GM23338 (cell line): ENCODE measurements at regions not wholly inside any gene's neighbourhood (a gene's known extent, or its start where the extent isn't known, plus 50 kb on each side); places are given as distances from the start of the nearest gene placed in this dataset.

ENCODE experiments used
- ATAC-seq: fragments of 200-7000 bp; cut with Tn5 transposase; 3 replicates; pipeline ENCODE4 v1.9.1; 2020
- DNase-seq: peaks from one replicate; pipeline ENCODE4 v3.0.0-alpha.2; 2015; ENCODE audit warnings: low spot score
- H2AFZ ChIP-seq: fragments of 200-600 bp; sonication (generic); 2 replicates; pipeline ENCODE4 v1.8.0; 2016; ENCODE audit warnings: antibody characterized with exemption, mild to moderate bottlenecking, moderate library complexity
- H3F3A ChIP-seq: fragments of 200-600 bp; sonication (generic); replicated peaks from 2 replicates; pipeline ENCODE4 v1.8.0; 2017; ENCODE audit warnings: antibody characterized with exemption, mixed run types, low read depth
- H3K27ac ChIP-seq: fragments of 200-600 bp; sonication (generic); 2 replicates; pipeline ENCODE4 v1.6.1; 2016; ENCODE audit warnings: low read depth
- H3K27me3 ChIP-seq: fragments of 200-600 bp; sonication (generic); 2 replicates; pipeline ENCODE4 v1.8.0; 2016; ENCODE audit warnings: mild to moderate bottlenecking, mixed run types, moderate library complexity; ENCODE audit not compliant: insufficient read depth
- H3K36me3 ChIP-seq: fragments of 200-600 bp; sonication (generic); 2 replicates; pipeline ENCODE4 v1.8.0; 2016; ENCODE audit warnings: mild to moderate bottlenecking; ENCODE audit not compliant: insufficient read depth
- H3K4me1 ChIP-seq: fragments of 200-600 bp; sonication (generic); 2 replicates; pipeline ENCODE4 v1.8.0; 2016; ENCODE audit warnings: mild to moderate bottlenecking, moderate library complexity; ENCODE audit not compliant: insufficient read depth
- H3K4me2 ChIP-seq: fragments of 200-600 bp; sonication (generic); 2 replicates; pipeline ENCODE4 v1.7.1; 2017; ENCODE audit warnings: mixed run types
- H3K4me3 ChIP-seq: fragments of 200-600 bp; sonication (generic); 2 replicates; pipeline ENCODE4 v1.6.1; 2016; ENCODE audit warnings: mixed run types
- H3K79me2 ChIP-seq: fragments of 200-600 bp; sonication (generic); replicated peaks from 2 replicates; pipeline ENCODE4 v1.8.0; 2017; ENCODE audit warnings: mild to moderate bottlenecking; ENCODE audit not compliant: insufficient read depth
- H3K9me2 ChIP-seq: fragments of 200-600 bp; sonication (generic); 2 replicates; pipeline ENCODE4 v1.8.0; 2017; ENCODE audit not compliant: insufficient read depth
- H4K20me1 ChIP-seq: fragments of 200-600 bp; sonication (generic); replicated peaks from 2 replicates; pipeline ENCODE4 v1.8.0; 2017; ENCODE audit warnings: mild to moderate bottlenecking; ENCODE audit not compliant: insufficient read depth
- H3K27ac Mint-ChIP-seq: 2 replicates; pipeline ENCODE4 v1.8.0; 2020; ENCODE audit warnings: inconsistent platforms, mild to moderate bottlenecking, moderate library complexity, mixed read lengths
- H3K27me3 Mint-ChIP-seq: 3 replicates; pipeline ENCODE4 v1.8.0; 2022; ENCODE audit warnings: low read depth, mild to moderate bottlenecking, moderate library complexity, mixed read lengths, inconsistent platforms; ENCODE audit not compliant: insufficient read depth, poor library complexity
- H3K36me3 Mint-ChIP-seq: 3 replicates; pipeline ENCODE4 v1.8.0; 2021; ENCODE audit warnings: low read depth, mild to moderate bottlenecking, inconsistent platforms, moderate library complexity, mixed read lengths
- H3K4me1 Mint-ChIP-seq: 3 replicates; pipeline ENCODE4 v1.8.0; 2020; ENCODE audit warnings: mild to moderate bottlenecking, inconsistent platforms, mixed read lengths
- H3K4me3 Mint-ChIP-seq: 3 replicates; pipeline ENCODE4 v1.8.0; 2021; ENCODE audit warnings: moderate library complexity, mild to moderate bottlenecking, inconsistent platforms, mixed read lengths
- H3K9me3 Mint-ChIP-seq: 3 replicates; pipeline ENCODE4 v1.8.0; 2020; ENCODE audit warnings: moderate library complexity, mild to moderate bottlenecking, inconsistent platforms, mixed read lengths
- CREB1 ChIP-seq: fragments of 250-450 bp; sonication (Bioruptor Pico); IDR thresholded peaks from 2 replicates; pipeline ENCODE4 v1.5.0; 2020; ENCODE audit warnings: low read depth, mild to moderate bottlenecking, moderate library complexity
- CTCF ChIP-seq, 2 experiments: fragments of 200-600 bp in 1 of 2; sonication (generic) in 1 of 2; conservative IDR thresholded peaks; 2 replicates each; pipeline versions ENCODE4 v1.5.1 to v1.6.1; 2016 to 2017; ENCODE audit warnings: antibody characterized with exemption in 2 of 2, low read depth in 2 of 2, mild to moderate bottlenecking in 2 of 2, moderate library complexity in 1 of 2
- ETS1 ChIP-seq: IDR thresholded peaks from 2 replicates; pipeline ENCODE4 v1.6.1; 2016; ENCODE audit warnings: antibody characterized with exemption
- EZH2 ChIP-seq: fragments of 200-600 bp; sonication (generic); IDR thresholded peaks from one replicate; pipeline ENCODE4 v1.8.0; 2017; ENCODE audit warnings: antibody characterized with exemption, mild to moderate bottlenecking, low read depth; ENCODE audit not compliant: unreplicated experiment
- EZH2phosphoT487 ChIP-seq: fragments of 200-600 bp; sonication (generic); IDR thresholded peaks from one replicate; pipeline ENCODE4 v1.8.1; 2018; ENCODE audit warnings: antibody characterized with exemption; ENCODE audit not compliant: unreplicated experiment
- JUNB ChIP-seq: IDR thresholded peaks from one replicate; pipeline ENCODE4 v1.6.1; 2016; ENCODE audit warnings: antibody characterized with exemption; ENCODE audit not compliant: unreplicated experiment
- NANOG ChIP-seq: IDR thresholded peaks from 2 replicates; pipeline ENCODE4 v1.6.1; 2016; ENCODE audit warnings: antibody characterized with exemption, borderline replicate concordance
- POLR2AphosphoS5 ChIP-seq: IDR thresholded peaks from 2 replicates; pipeline ENCODE4 v1.6.1; 2016; ENCODE audit warnings: antibody characterized with exemption, low read depth
- STAT1 ChIP-seq: IDR thresholded peaks from one replicate; pipeline ENCODE4 v1.6.1; 2016; ENCODE audit warnings: antibody characterized with exemption; ENCODE audit not compliant: unreplicated experiment
- ZNF114 ChIP-seq: fragments of 250-450 bp; sonication (Bioruptor Pico); IDR thresholded peaks from 2 replicates; pipeline ENCODE4 v1.5.0; 2020; ENCODE audit warnings: mild to moderate bottlenecking, moderate library complexity
- ZNF331 ChIP-seq: fragments of 250-450 bp; sonication (Bioruptor Pico); IDR thresholded peaks from 2 replicates; pipeline ENCODE4 v1.5.0; 2020; ENCODE audit warnings: low read depth, mild to moderate bottlenecking, moderate library complexity
- ZNF462 ChIP-seq: fragments of 250-450 bp; sonication (Bioruptor Pico); IDR thresholded peaks from 2 replicates; pipeline ENCODE4 v1.5.0; 2020; ENCODE audit warnings: mild to moderate bottlenecking, moderate library complexity

- H3K4me3 Mint-ChIP-seq: no peak overlapping the region
- 0 out of 3 replicates have a peak, but pooled peaks cover 2% of the 10 kb centered on the region for H3K36me3 Mint-ChIP-seq
- Histone ChIP-seq H3K27ac (no peak overlapping the region), H3K4me2 (no peak overlapping the region), H3K4me3 (no peak overlapping the region), H4K20me1 (no peaks in the 10 kb centered on the region), H3F3A (no peaks in the 10 kb centered on the region), H3K4me1 (no peaks in the 10 kb centered on the region), H2AFZ (no peak overlapping the region), H3K79me2 (no peaks in the 10 kb centered on the region), H3K36me3 (no peaks in the 10 kb centered on the region), H3K27me3 (no peaks in the 10 kb centered on the region), H3K9me2 (no peaks in the 10 kb centered on the region)
- peaks cover 7% of the 10 kb centered on the region; the same call in 2 of the 3 replicates for H3K9me3 Mint-ChIP-seq
- no peaks in the 10 kb centered on the region for H3K4me1 Mint-ChIP-seq
- TF ChIP-seq STAT1 (no peak), CTCF (conservative IDR thresholded peaks at IDR 0.05; ENCODE audit: low read depth in 2 of 2) (no peak), JUNB (no peak), CREB1 (no peak), POLR2AphosphoS5 (no peak)
- H3K27ac Mint-ChIP-seq: no peak overlapping the region
- DNase-seq: no peak
- H3K27me3 Mint-ChIP-seq: no peaks in the 10 kb centered on the region
- ATAC-seq: no peak
These were observed 623.3 kb upstream of the LRRTM4 start for GRCh38 chr2:78145395-78145996.

GRCh38 chr2:78145997-78146722, 624.0 kb upstream of the LRRTM4 start:
- Mint-ChIP-seq H3K9me3 (peaks cover 7% of the 10 kb centered on the region; the same call in 2 of the 3 replicates), H3K27ac (no peak overlapping the region), H3K4me3 (no peak overlapping the region), H3K4me1 (no peaks in the 10 kb centered on the region), H3K27me3 (no peaks in the 10 kb centered on the region), H3K36me3 (0 out of 3 replicates have a peak, but pooled peaks cover 2% of the 10 kb centered on the region)
- no peaks in the 10 kb centered on the region for H3K27me3 ChIP-seq
- H2AFZ ChIP-seq: no peak overlapping the region
- TF ChIP-seq ZNF462 (CRISPR knock-in tag) (no peak), POLR2AphosphoS5 (no peak), STAT1 (no peak), EZH2 (no peak), ZNF331 (CRISPR knock-in tag) (no peak), JUNB (no peak), ETS1 (no peak), CREB1 (no peak), EZH2phosphoT487 (no peak), NANOG (no peak), ZNF114 (CRISPR knock-in tag) (no peak)
- H3K27ac ChIP-seq: no peak overlapping the region
- H4K20me1 ChIP-seq: no peaks in the 10 kb centered on the region
- no peak for DNase-seq
- H3K36me3 ChIP-seq: no peaks in the 10 kb centered on the region
- H3F3A ChIP-seq: no peaks in the 10 kb centered on the region
- H3K4me3 ChIP-seq: no peak overlapping the region
- ATAC-seq: no peak
- no peaks in the 10 kb centered on the region for H3K4me1 ChIP-seq
- no peak overlapping the region for H3K4me2 ChIP-seq
- H3K9me2 ChIP-seq: no peaks in the 10 kb centered on the region
- no peaks in the 10 kb centered on the region for H3K79me2 ChIP-seq
